CD4-positive, CD25-positive, alpha-beta regulatory T cell (primary cell): ENCODE measurements at regions not wholly inside any gene's neighbourhood (a gene's known extent, or its start where the extent isn't known, plus 50 kb on each side); places are given as distances from the start of the nearest gene placed in this dataset.

Experiments
- ATAC-seq, 2 donors: fragments of 150-1000 bp; cut with Tn5 transposase; one replicate each; pipeline ENCODE4 v1.10.0; 2021; ENCODE audit warnings: low read depth in 2 of 2, moderate number of reproducible peaks in 2 of 2, moderate library complexity in 1 of 2
- DNase-seq, 3 donors: peaks; one replicate each; pipeline versions ENCODE4 v3.0.0 to v3.0.0-alpha.2; 2012 to 2022; ENCODE audit warnings: mixed read lengths in 1 of 3
- H3K27ac ChIP-seq: one replicate; pipeline ENCODE4 v1.7.0; 2013; ENCODE audit warnings: mild to moderate bottlenecking, low read length; ENCODE audit not compliant: insufficient read depth, poor library complexity, severe bottlenecking
- H3K27me3 ChIP-seq: one replicate; pipeline ENCODE4 v1.7.0; 2013; ENCODE audit warnings: low read length; ENCODE audit not compliant: control insufficient read depth, insufficient read depth
- H3K36me3 ChIP-seq: one replicate; pipeline ENCODE4 v1.7.0; 2013; ENCODE audit warnings: mild to moderate bottlenecking, low read length, moderate library complexity; ENCODE audit not compliant: control insufficient read depth, insufficient read depth
- H3K4me1 ChIP-seq: 2 replicates; pipeline ENCODE4 v1.7.0; 2013; ENCODE audit warnings: mild to moderate bottlenecking, low read length; ENCODE audit not compliant: insufficient read depth, control insufficient read depth, poor library complexity, severe bottlenecking
- H3K4me3 ChIP-seq: one replicate; pipeline ENCODE4 v1.7.0; 2013; ENCODE audit warnings: low read depth, mild to moderate bottlenecking, low read length, moderate library complexity
- H3K9me3 ChIP-seq, 2 experiments: 1 replicate in 1 of 2; 2 replicates in 1 of 2; pipeline ENCODE4 v1.7.0; 2013; ENCODE audit warnings: low read length in 2 of 2, mild to moderate bottlenecking in 1 of 2, moderate library complexity in 1 of 2; ENCODE audit not compliant: control insufficient read depth in 2 of 2
- H3K27ac Mint-ChIP-seq, 3 donors: one replicate each; pipeline ENCODE4 v1.8.0; 2020 to 2022; ENCODE audit warnings: mild to moderate bottlenecking in 3 of 3, mixed read lengths in 3 of 3, moderate library complexity in 2 of 3
- H3K27me3 Mint-ChIP-seq: one replicate; pipeline ENCODE4 v1.8.0; 2022; ENCODE audit warnings: mild to moderate bottlenecking, mixed read lengths
- H3K36me3 Mint-ChIP-seq: one replicate; pipeline ENCODE4 v1.8.0; 2020; ENCODE audit warnings: mixed read lengths
- H3K4me1 Mint-ChIP-seq, 4 donors: one replicate each; pipeline ENCODE4 v1.8.0; 2020 to 2022; ENCODE audit warnings: mixed read lengths in 4 of 4, mild to moderate bottlenecking in 1 of 4
- H3K4me3 Mint-ChIP-seq, 4 donors: one replicate each; pipeline ENCODE4 v1.8.0; 2020 to 2022; ENCODE audit warnings: mild to moderate bottlenecking in 4 of 4, mixed read lengths in 4 of 4, moderate library complexity in 3 of 4
- H3K9me3 Mint-ChIP-seq, 7 donors: one replicate each; pipeline ENCODE4 v1.8.0; 2020 to 2022; ENCODE audit warnings: mixed read lengths in 7 of 7, mild to moderate bottlenecking in 3 of 7, moderate library complexity in 2 of 7

GRCh38 chr2:83594241-83595120 lies 864.6 kb downstream of the SUCLG1 start:
- Histone ChIP-seq H3K27me3 (no peaks in the 10 kb centered on the region), H3K9me3 (no peaks in the 10 kb centered on the region), H3K4me3 (no peak overlapping the region), H3K36me3 (no peaks in the 10 kb centered on the region), H3K27ac (no peak overlapping the region), H3K4me1 (no peaks in the 10 kb centered on the region)
- Mint-ChIP-seq H3K4me3 (no peak overlapping the region), H3K27me3 (no peaks in the 10 kb centered on the region), H3K27ac (no peak overlapping the region), H3K9me3 (peaks cover 0 to 12% (median 8%) of the 10 kb centered on the region in 7 donors), H3K4me1 (no peaks in the 10 kb centered on the region), H3K36me3 (no peaks in the 10 kb centered on the region)
- no peak for ATAC-seq
- no peak for DNase-seq

GRCh38 chr2:83587309-83587708 lies 871.8 kb downstream of the SUCLG1 start:
- ATAC-seq, result no peak
- no peaks in the 10 kb centered on the region for H3K27me3 ChIP-seq
- no peaks in the 10 kb centered on the region for H3K9me3 ChIP-seq
- H3K4me3 ChIP-seq, result no peak overlapping the region
- Mint-ChIP-seq H3K27me3 (no peaks in the 10 kb centered on the region), H3K4me1 (no peaks in the 10 kb centered on the region), H3K36me3 (no peaks in the 10 kb centered on the region), H3K4me3 (no peak overlapping the region), H3K27ac (no peak overlapping the region), H3K9me3 (peaks cover 2 to 13% (median 4%) of the 10 kb centered on the region in 7 donors)
- no peaks in the 10 kb centered on the region for H3K36me3 ChIP-seq
- no peak for DNase-seq
- H3K4me1 ChIP-seq, result no peaks in the 10 kb centered on the region
- no peak overlapping the region for H3K27ac ChIP-seq

- H3K9me3 Mint-ChIP-seq, result peaks cover 2 to 13% (median 4%) of the 10 kb centered on the region in 7 donors
- H3K27ac Mint-ChIP-seq, result no peak overlapping the region
- Histone ChIP-seq H3K27me3 (no peaks in the 10 kb centered on the region), H3K27ac (no peak overlapping the region), H3K4me3 (no peak overlapping the region), H3K4me1 (no peaks in the 10 kb centered on the region), H3K9me3 (no peaks in the 10 kb centered on the region), H3K36me3 (no peaks in the 10 kb centered on the region)
- DNase-seq (no peak), ATAC-seq (no peak)
- no peak overlapping the region for H3K4me3 Mint-ChIP-seq
- no peaks in the 10 kb centered on the region for H3K27me3 Mint-ChIP-seq
- no peaks in the 10 kb centered on the region for H3K36me3 Mint-ChIP-seq
- H3K4me1 Mint-ChIP-seq, result no peaks in the 10 kb centered on the region
Measured at GRCh38 chr2:83585250-83585649, 873.8 kb downstream of the SUCLG1 start.

- DNase-seq (no peak), ATAC-seq (no peak)
- Mint-ChIP-seq H3K27me3 (no peaks in the 10 kb centered on the region), H3K36me3 (no peaks in the 10 kb centered on the region), H3K27ac (no peak overlapping the region), H3K4me1 (no peaks in the 10 kb centered on the region), H3K9me3 (peaks cover 2 to 13% (median 4%) of the 10 kb centered on the region in 7 donors), H3K4me3 (no peak overlapping the region)
- Histone ChIP-seq H3K27ac (no peak overlapping the region), H3K4me3 (no peak overlapping the region), H3K36me3 (no peaks in the 10 kb centered on the region), H3K27me3 (no peaks in the 10 kb centered on the region), H3K9me3 (no peaks in the 10 kb centered on the region), H3K4me1 (no peaks in the 10 kb centered on the region)
Measured at GRCh38 chr2:83584672-83585071, 874.4 kb downstream of the SUCLG1 start.

GRCh38 chr2:83582589-83582988 lies 876.5 kb downstream of the SUCLG1 start:
- Histone ChIP-seq H3K27ac (no peak overlapping the region), H3K4me3 (no peak overlapping the region), H3K9me3 (no peaks in the 10 kb centered on the region), H3K36me3 (no peaks in the 10 kb centered on the region), H3K27me3 (no peaks in the 10 kb centered on the region), H3K4me1 (no peaks in the 10 kb centered on the region)
- H3K9me3 Mint-ChIP-seq, result peaks cover 0 to 9% (median 4%) of the 10 kb centered on the region in 7 donors
- DNase-seq (no peak), ATAC-seq (no peak)
- H3K27me3 Mint-ChIP-seq, result no peaks in the 10 kb centered on the region
- H3K36me3 Mint-ChIP-seq, result no peaks in the 10 kb centered on the region
- no peaks in the 10 kb centered on the region for H3K4me1 Mint-ChIP-seq
- no peak overlapping the region for H3K27ac Mint-ChIP-seq
- no peak overlapping the region for H3K4me3 Mint-ChIP-seq

- Mint-ChIP-seq H3K27me3 (no peaks in the 10 kb centered on the region), H3K36me3 (no peaks in the 10 kb centered on the region), H3K9me3 (peaks cover 0 to 11% (median 2%) of the 10 kb centered on the region in 7 donors), H3K27ac (no peak overlapping the region), H3K4me1 (no peaks in the 10 kb centered on the region), H3K4me3 (no peak overlapping the region)
- ATAC-seq (no peak), DNase-seq (no peak)
- no peaks in the 10 kb centered on the region for H3K9me3 ChIP-seq
- H3K27me3 ChIP-seq, result no peaks in the 10 kb centered on the region
- H3K36me3 ChIP-seq, result no peaks in the 10 kb centered on the region
- no peaks in the 10 kb centered on the region for H3K4me1 ChIP-seq
- no peak overlapping the region for H3K27ac ChIP-seq
- no peak overlapping the region for H3K4me3 ChIP-seq
Measured at GRCh38 chr2:83579507-83579906, 879.6 kb downstream of the SUCLG1 start.

GRCh38 chr2:83578405-83578804 lies 880.7 kb downstream of the SUCLG1 start:
- Mint-ChIP-seq H3K27ac (no peak overlapping the region), H3K36me3 (no peaks in the 10 kb centered on the region), H3K4me3 (no peak overlapping the region), H3K9me3 (peaks cover 0 to 12% (median 2%) of the 10 kb centered on the region in 7 donors), H3K27me3 (no peaks in the 10 kb centered on the region), H3K4me1 (no peaks in the 10 kb centered on the region)
- Histone ChIP-seq H3K4me3 (no peak overlapping the region), H3K36me3 (no peaks in the 10 kb centered on the region), H3K27me3 (no peaks in the 10 kb centered on the region), H3K9me3 (no peaks in the 10 kb centered on the region), H3K4me1 (no peaks in the 10 kb centered on the region), H3K27ac (no peak overlapping the region)
- ATAC-seq (no peak), DNase-seq (no peak)

- H3K36me3 ChIP-seq, result no peaks in the 10 kb centered on the region
- H3K4me3 ChIP-seq, result no peak overlapping the region
- no peaks in the 10 kb centered on the region for H3K4me1 ChIP-seq
- no peaks in the 10 kb centered on the region for H3K27me3 Mint-ChIP-seq
- H3K36me3 Mint-ChIP-seq, result no peaks in the 10 kb centered on the region
- H3K27ac ChIP-seq, result no peak overlapping the region
- H3K27ac Mint-ChIP-seq, result no peak overlapping the region
- H3K4me1 Mint-ChIP-seq, result no peaks in the 10 kb centered on the region
- no peaks in the 10 kb centered on the region for H3K9me3 ChIP-seq
- ATAC-seq (no peak), DNase-seq (no peak)
- H3K4me3 Mint-ChIP-seq, result no peak overlapping the region
- H3K27me3 ChIP-seq, result no peaks in the 10 kb centered on the region
- peaks cover 0 to 8% (median 4%) of the 10 kb centered on the region in 7 donors for H3K9me3 Mint-ChIP-seq
Measured at GRCh38 chr2:83574614-83575013, 884.5 kb downstream of the SUCLG1 start.
